Suppressor macrophage (primary cell): ENCODE measurements at regions not wholly inside any gene's neighbourhood (a gene's known extent, or its start where the extent isn't known, plus 50 kb on each side); places are given as distances from the start of the nearest gene placed in this dataset.

Experiments
- DNase-seq, 4 experiments: peaks; one replicate each; pipeline ENCODE4 v3.0.0-alpha.2; 2020 to 2022

DNA sequence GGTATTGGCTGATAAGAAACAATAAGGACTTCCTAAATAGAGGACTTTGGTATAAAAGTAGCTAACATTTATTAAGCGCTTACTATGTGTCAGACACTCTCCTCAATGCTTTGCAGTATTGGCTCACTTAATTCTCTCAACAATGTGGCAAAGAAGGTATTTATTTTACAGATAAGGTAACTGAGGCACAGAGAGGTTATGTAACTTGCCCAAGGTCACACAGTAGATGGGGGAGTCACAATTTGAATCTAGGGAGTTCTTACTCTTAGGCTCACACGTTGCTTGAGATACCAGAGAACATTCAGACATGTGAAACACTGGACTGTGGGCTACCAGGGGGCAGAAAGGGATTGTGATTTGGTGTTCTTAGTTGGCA is 60.8 kb upstream of the GPR158 start:
- DNase-seq = no peak

GRCh38 chr10:25117757-25118156 is 57.0 kb upstream of the GPR158 start:
- no peak for DNase-seq

DNA sequence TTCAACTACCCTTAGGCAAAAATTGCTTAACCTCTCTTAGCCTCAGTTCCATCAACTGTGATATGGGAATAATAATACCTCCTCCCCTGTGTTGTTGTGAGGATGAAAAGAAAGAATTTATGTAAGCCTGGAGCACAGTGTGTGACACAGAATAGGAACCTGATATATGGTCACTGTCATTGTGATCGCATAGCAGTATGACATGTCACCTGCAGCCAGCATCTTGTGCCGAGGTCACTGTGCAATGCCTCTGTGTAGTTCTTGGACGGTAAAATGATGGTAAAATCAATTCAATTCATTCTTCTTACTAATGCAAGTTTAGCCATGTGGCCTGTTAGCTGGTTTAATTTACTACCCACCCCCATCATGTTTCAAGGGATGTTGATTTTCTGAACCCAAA is 54.6 kb upstream of the GPR158 start:
- no peak for DNase-seq
